PC-3 (cell line): ENCODE measurements at regions not wholly inside any gene's neighbourhood (a gene's known extent, or its start where the extent isn't known, plus 50 kb on each side); places are given as distances from the start of the nearest gene placed in this dataset.
"Not testable (repeated sequence)": the region's sequence is repeated elsewhere in the genome, so short reads cannot be mapped to it uniquely, and the experiment has no call there.

Experiments
- ATAC-seq: fragments of 200-7000 bp; cut with Tn5 transposase; 2 replicates; pipeline ENCODE4 v1.9.1; 2020; ENCODE audit warnings: mild to moderate bottlenecking, moderate library complexity
- BruUV-seq: library from RNA; stranded (reverse); fragments of 400-500 nt; replicated peaks from 2 replicates; lab custom pipeline; 2021; lab: Mats Ljungman, UMichigan
- CTCF ChIA-PET: fragments of 300-600 bp; sonication (Branson Sonifier 250); formaldehyde crosslinking; loops from one replicate; lab custom pipeline; 2022; ENCODE audit warnings: antibody characterized with exemption; lab: Charles Lee
- POLR2A ChIA-PET: fragments of 300-600 bp; sonication (Branson Sonifier 250); formaldehyde crosslinking; loops from one replicate; lab custom pipeline; 2022; ENCODE audit warnings: antibody characterized with exemption; ENCODE audit not compliant: unreplicated experiment; lab: Charles Lee
- DNase-seq: peaks from one replicate; pipeline ENCODE4 v3.0.0-alpha.2; 2015
- H2AFZ ChIP-seq: fragments of 300-600 bp; sonication (generic); 2 replicates; pipeline ENCODE4 v1.6.0; 2016; ENCODE audit warnings: antibody characterized with exemption, low read length
- H3F3A ChIP-seq: fragments of 300-600 bp; sonication (generic); one replicate; pipeline ENCODE4 v1.6.0; 2017; ENCODE audit warnings: antibody characterized with exemption, low read length, control low read depth, mild to moderate bottlenecking; ENCODE audit not compliant: unreplicated experiment
- H3K27ac ChIP-seq: fragments of 300-600 bp; sonication (generic); 2 replicates; pipeline ENCODE4 v1.5.1; 2016; ENCODE audit warnings: mild to moderate bottlenecking, low read length
- H3K27me3 ChIP-seq: fragments of 300-600 bp; sonication (generic); 2 replicates; pipeline ENCODE4 v1.6.1; 2016; ENCODE audit warnings: low read length, mixed read lengths
- H3K36me3 ChIP-seq: fragments of 300-600 bp; sonication (generic); 2 replicates; pipeline ENCODE4 v1.6.1; 2016; ENCODE audit warnings: low read depth, mixed run types, low read length, mixed read lengths
- H3K4me1 ChIP-seq: fragments of 300-600 bp; sonication (generic); 2 replicates; pipeline ENCODE4 v1.5.1; 2016; ENCODE audit warnings: low read length; ENCODE audit not compliant: insufficient read depth
- H3K4me2 ChIP-seq: fragments of 300-600 bp; sonication (generic); 2 replicates; pipeline ENCODE4 v1.6.0; 2016; ENCODE audit warnings: low read length
- H3K4me3 ChIP-seq: fragments of 300-600 bp; sonication (generic); 2 replicates; pipeline ENCODE4 v1.5.1; 2016; ENCODE audit warnings: mild to moderate bottlenecking, low read length, mixed read lengths
- H3K79me2 ChIP-seq: fragments of 300-600 bp; sonication (generic); 2 replicates; pipeline ENCODE4 v1.6.1; 2017; ENCODE audit warnings: low read length, mixed read lengths
- H3K9ac ChIP-seq: fragments of 300-600 bp; sonication (generic); 2 replicates; pipeline ENCODE4 v1.6.0; 2016; ENCODE audit warnings: mild to moderate bottlenecking, low read length
- H3K9me2 ChIP-seq: fragments of 300-600 bp; sonication (generic); replicated peaks from 2 replicates; pipeline ENCODE4 v1.6.1; 2016; ENCODE audit warnings: mixed run types, low read length, mixed read lengths
- H3K9me3 ChIP-seq: fragments of 300-600 bp; sonication (generic); 2 replicates; pipeline ENCODE4 v1.6.1; 2016; ENCODE audit warnings: low read length, mixed read lengths
- H4K20me1 ChIP-seq: fragments of 300-600 bp; sonication (generic); 2 replicates; pipeline ENCODE4 v1.6.1; 2016; ENCODE audit warnings: low read length, mixed read lengths
- EZH2 ChIP-seq: fragments of 300-600 bp; sonication (generic); IDR thresholded peaks from one replicate; pipeline ENCODE4 v1.6.1; 2017; ENCODE audit warnings: antibody characterized with exemption, mild to moderate bottlenecking, low read length; ENCODE audit not compliant: unreplicated experiment
- EZH2phosphoT487 ChIP-seq: fragments of 300-600 bp; sonication (generic); IDR thresholded peaks from 2 replicates; pipeline ENCODE4 v1.6.1; 2018; ENCODE audit warnings: mild to moderate bottlenecking, antibody characterized with exemption, low read length, borderline replicate concordance
- intact Hi-C: fragments of 100-400 bp; cut with micrococcal nuclease; formaldehyde crosslinking; loops from 2 replicates; pipeline ENCODE4 v1.9.0; 2023
- TF ChIP-seq, protein P1 (sequence below): fragments of 300-600 bp; sonication (generic); conservative IDR thresholded peaks from 2 replicates; pipeline ENCODE4 v1.5.1; 2017; ENCODE audit warnings: antibody characterized with exemption, low read depth, mild to moderate bottlenecking, low read length

DNA sequence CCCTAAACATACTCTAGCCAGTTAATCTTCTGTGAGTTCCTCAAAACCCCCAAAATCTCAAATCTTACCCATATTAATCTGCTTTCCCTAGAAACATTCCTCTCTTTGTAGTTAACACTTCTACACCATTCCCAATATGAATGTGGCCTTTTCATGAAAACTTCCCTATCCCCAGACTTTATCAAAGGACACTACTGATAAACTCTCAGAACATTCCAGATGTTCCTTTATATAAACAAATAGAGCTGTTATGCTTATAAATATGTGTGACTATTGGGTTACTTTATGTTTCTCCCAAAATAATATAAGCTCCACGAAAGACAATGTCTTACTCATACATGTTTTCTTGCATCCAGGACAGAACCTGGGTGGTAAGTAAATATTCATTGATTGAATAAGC, 205.4 kb upstream of the NFIA start:
- Histone ChIP-seq H3K9me3 (no peaks in the 10 kb centered on the region), H3K4me2 (no peak overlapping the region), H3K9ac (no peak overlapping the region), H3K79me2 (no peaks in the 10 kb centered on the region), H3F3A (no peaks in the 10 kb centered on the region), H2AFZ (no peak overlapping the region), H3K27me3 (peaks cover 14% of the 10 kb centered on the region), H3K9me2 (no peaks in the 10 kb centered on the region), H3K36me3 (no peaks in the 10 kb centered on the region), H4K20me1 (no peaks in the 10 kb centered on the region), H3K4me3 (no peak overlapping the region), H3K27ac (no peak overlapping the region), H3K4me1 (no peaks in the 10 kb centered on the region)
- ChIA-PET CTCF (no interaction called here), POLR2A (no interaction called here)
- TF ChIP-seq EZH2phosphoT487 (no peak), EZH2 (no peak)
- TF ChIP-seq, protein P1, sequence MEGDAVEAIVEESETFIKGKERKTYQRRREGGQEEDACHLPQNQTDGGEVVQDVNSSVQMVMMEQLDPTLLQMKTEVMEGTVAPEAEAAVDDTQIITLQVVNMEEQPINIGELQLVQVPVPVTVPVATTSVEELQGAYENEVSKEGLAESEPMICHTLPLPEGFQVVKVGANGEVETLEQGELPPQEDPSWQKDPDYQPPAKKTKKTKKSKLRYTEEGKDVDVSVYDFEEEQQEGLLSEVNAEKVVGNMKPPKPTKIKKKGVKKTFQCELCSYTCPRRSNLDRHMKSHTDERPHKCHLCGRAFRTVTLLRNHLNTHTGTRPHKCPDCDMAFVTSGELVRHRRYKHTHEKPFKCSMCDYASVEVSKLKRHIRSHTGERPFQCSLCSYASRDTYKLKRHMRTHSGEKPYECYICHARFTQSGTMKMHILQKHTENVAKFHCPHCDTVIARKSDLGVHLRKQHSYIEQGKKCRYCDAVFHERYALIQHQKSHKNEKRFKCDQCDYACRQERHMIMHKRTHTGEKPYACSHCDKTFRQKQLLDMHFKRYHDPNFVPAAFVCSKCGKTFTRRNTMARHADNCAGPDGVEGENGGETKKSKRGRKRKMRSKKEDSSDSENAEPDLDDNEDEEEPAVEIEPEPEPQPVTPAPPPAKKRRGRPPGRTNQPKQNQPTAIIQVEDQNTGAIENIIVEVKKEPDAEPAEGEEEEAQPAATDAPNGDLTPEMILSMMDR = no peak
- DNase-seq = no peak
- BruUV-seq = no TSS peak
- intact Hi-C loops = no loop called here
- ATAC-seq = no peak

GRCh38 chr1:60875138-60875537, 207.2 kb upstream of the NFIA start:
- no TSS peak for BruUV-seq
- Histone ChIP-seq H3K4me1 (no peaks in the 10 kb centered on the region), H3F3A (no peaks in the 10 kb centered on the region), H3K36me3 (no peaks in the 10 kb centered on the region), H3K4me2 (no peak overlapping the region), H3K27me3 (peaks cover 23% of the 10 kb centered on the region), H4K20me1 (no peaks in the 10 kb centered on the region), H3K9me3 (no peaks in the 10 kb centered on the region), H3K79me2 (no peaks in the 10 kb centered on the region), H3K9ac (no peak overlapping the region), H3K4me3 (no peak overlapping the region), H3K9me2 (no peaks in the 10 kb centered on the region), H2AFZ (no peak overlapping the region), H3K27ac (no peak overlapping the region)
- intact Hi-C loops = no loop called here
- DNase-seq = no peak
- CTCF ChIA-PET = no interaction called here
- POLR2A ChIA-PET = no interaction called here
- ATAC-seq = no peak
- TF ChIP-seq EZH2 = no peak
- no peak for TF ChIP-seq EZH2phosphoT487
- TF ChIP-seq, protein P1 = no peak

DNA sequence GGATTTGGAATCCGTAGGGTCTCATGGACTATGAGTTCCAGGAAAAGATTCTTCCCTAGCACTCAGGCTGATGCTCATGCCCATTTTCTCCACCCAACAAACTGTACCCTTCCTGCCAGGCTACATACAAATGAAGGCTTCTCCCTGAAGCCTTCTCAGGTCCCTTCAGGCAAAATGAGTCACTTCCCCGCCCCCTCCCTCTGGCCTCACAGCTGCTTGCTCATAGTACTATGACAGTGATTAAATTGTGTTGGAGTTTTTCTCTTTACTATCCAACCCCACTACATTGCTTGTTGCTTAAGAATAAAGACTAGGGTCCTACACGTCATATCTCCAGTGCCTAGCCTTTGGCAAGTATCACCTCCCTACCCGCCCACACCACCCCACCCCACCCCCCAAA, 207.6 kb upstream of the NFIA start:
- H3K9me2 ChIP-seq = no peaks in the 10 kb centered on the region
- no peaks in the 10 kb centered on the region for H3K9me3 ChIP-seq
- ChIA-PET POLR2A (no interaction called here), CTCF (no interaction called here)
- TF ChIP-seq, protein P1 = no peak
- TF ChIP-seq EZH2 (no peak), EZH2phosphoT487 (no peak)
- no peaks in the 10 kb centered on the region for H4K20me1 ChIP-seq
- H3K9ac ChIP-seq = no peak overlapping the region
- no peaks in the 10 kb centered on the region for H3K4me1 ChIP-seq
- DNase-seq = peak; percentile 76
- no TSS peak for BruUV-seq
- no peak overlapping the region for H3K4me3 ChIP-seq
- ATAC-seq = peak; percentile 37
- intact Hi-C loops = no loop called here
- no peaks in the 10 kb centered on the region for H3K36me3 ChIP-seq
- no peaks in the 10 kb centered on the region for H3F3A ChIP-seq
- no peak overlapping the region for H3K4me2 ChIP-seq
- no peak overlapping the region for H2AFZ ChIP-seq
- no peaks in the 10 kb centered on the region for H3K79me2 ChIP-seq
- no peak overlapping the region for H3K27ac ChIP-seq
- peaks cover 27% of the 10 kb centered on the region for H3K27me3 ChIP-seq

GRCh38 chr1:60873396-60873795, 209.0 kb upstream of the NFIA start:
- H2AFZ ChIP-seq, H3K4me2 ChIP-seq, DNase-seq, ATAC-seq, H3K9me3 ChIP-seq, H3K4me3 ChIP-seq, H3K9ac ChIP-seq, H3K79me2 ChIP-seq, H3K9me2 ChIP-seq, H3F3A ChIP-seq, BruUV-seq, H3K36me3 ChIP-seq, POLR2A ChIA-PET, H3K27ac ChIP-seq, H3K4me1 ChIP-seq, CTCF ChIA-PET, H4K20me1 ChIP-seq, intact Hi-C loops: not testable (repeated sequence)
- H3K27me3 ChIP-seq = peaks cover 40% of the 10 kb centered on the region
